ENCODE measurements at regions not wholly inside any gene's neighbourhood (a gene's known extent, or its start where the extent isn't known, plus 50 kb on each side); places are given as distances from the start of the nearest gene placed in this dataset.
A peak's percentile ranks its signal among the peaks of the same experiment; 100 is the strongest.

DNA sequence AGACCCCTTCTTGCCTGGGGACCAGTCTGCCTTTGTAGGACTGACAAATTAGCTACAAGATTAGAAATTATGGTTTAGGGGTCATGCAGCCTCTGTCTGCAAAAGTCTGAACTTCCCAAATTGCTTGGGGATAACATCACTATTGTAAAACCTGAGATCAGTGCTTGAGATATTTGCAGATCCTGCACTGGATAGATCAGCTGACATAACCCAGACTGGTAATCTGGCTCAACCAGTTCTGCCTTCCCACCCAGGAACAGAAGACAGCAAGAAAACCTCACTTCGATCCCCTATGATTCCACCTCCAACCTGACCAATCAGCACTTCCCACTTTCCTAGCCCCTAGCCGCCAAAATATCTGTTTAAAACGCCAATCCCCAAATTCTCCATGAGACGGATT lies 202.8 kb upstream of the DIAPH2 start:
- TF ChIP-seq, protein P1, sequence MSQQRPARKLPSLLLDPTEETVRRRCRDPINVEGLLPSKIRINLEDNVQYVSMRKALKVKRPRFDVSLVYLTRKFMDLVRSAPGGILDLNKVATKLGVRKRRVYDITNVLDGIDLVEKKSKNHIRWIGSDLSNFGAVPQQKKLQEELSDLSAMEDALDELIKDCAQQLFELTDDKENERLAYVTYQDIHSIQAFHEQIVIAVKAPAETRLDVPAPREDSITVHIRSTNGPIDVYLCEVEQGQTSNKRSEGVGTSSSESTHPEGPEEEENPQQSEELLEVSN (IDR thresholded peaks at IDR 0.05), result no peak
- no peak for TF ChIP-seq ATF3 (IDR thresholded peaks at IDR 0.05; ENCODE audit: insufficient read depth, low read depth, low read length)
- TF ChIP-seq BRCA1 (IDR thresholded peaks at IDR 0.05; ENCODE audit: low read depth, low read length), result no peak
- no peak for TF ChIP-seq SIN3A (conservative IDR thresholded peaks at IDR 0.05 in 1 of 2, IDR thresholded peaks at IDR 0.05 in 1 of 2; ENCODE audit: low read depth in 1 of 2, low read length in 2 of 2)
- TF ChIP-seq SAP30 (IDR thresholded peaks at IDR 0.05; ENCODE audit: insufficient read depth, insufficient replicate concordance, low read length), result no peak
- no peak for TF ChIP-seq SUZ12 (IDR thresholded peaks at IDR 0.05; ENCODE audit: low read length)
- TF ChIP-seq SRF (IDR thresholded peaks at IDR 0.05; ENCODE audit: low read depth, low read length), result no peak
- no peak for TF ChIP-seq CREB1 (IDR thresholded peaks at IDR 0.05)
- ChIA-PET CTCF (ENCODE audit: partially characterized antibody) (no interaction called here), POLR2A (ENCODE audit: partially characterized antibody) (no interaction called here)
- H2BK5ac ChIP-seq (ENCODE audit: low read depth, low read length), result no peak overlapping the region
- no peaks in the 10 kb centered on the region for H3K36me3 ChIP-seq (ENCODE audit: control insufficient read depth in 2 of 4, insufficient read depth in 4 of 4, low read length in 3 of 4)
- H3K27ac ChIP-seq (ENCODE audit: low read depth, low read length), result no peak overlapping the region
- no peak overlapping the region for H2AFZ ChIP-seq (ENCODE audit: low read length)
- H2BK120ac ChIP-seq (replicated peaks; ENCODE audit: low read depth, low read length), result no peak overlapping the region
- no peak overlapping the region for H3K4me2 ChIP-seq (ENCODE audit: insufficient read depth in 1 of 2, low read depth in 2 of 2, low read length in 2 of 2)
- 84% methylated on average over 4 of the region's 4 CpGs; no CpG with 5 or more reads in 1 of the 2 experiments for WGBS, 2 experiments (ENCODE audit: extremely low coverage in 1 of 2, insufficient coverage in 1 of 2, insufficient read length in 1 of 2, insufficient replicate concordance in 2 of 2, low coverage in 1 of 2, low lambda C conversion rate in 2 of 2, missing lambda C conversion rate in 1 of 2)
- no peak overlapping the region for H2BK12ac ChIP-seq (ENCODE audit: low read depth, low read length)
- no peak overlapping the region for H4K5ac ChIP-seq (ENCODE audit: insufficient read length, low read depth, low read length)
- H4K8ac ChIP-seq (ENCODE audit: extremely low read depth, insufficient read depth, low read length), result no peak overlapping the region
- H3K4me1 ChIP-seq (replicated peaks in 1 of 4; ENCODE audit: control insufficient read depth in 3 of 4, insufficient read depth in 4 of 4, low read length in 3 of 4), result peaks cover 0 to 8% (median 0%) of the 10 kb centered on the region in 4 experiments; a peak in 2 of 7 replicates
- H3K4ac ChIP-seq (replicated peaks; ENCODE audit: insufficient read length, low read depth, low read length), result no peak overlapping the region
- H3K27me3 ChIP-seq (replicated peaks in 1 of 4; ENCODE audit: control insufficient read depth in 3 of 4, extremely low read depth in 1 of 4, insufficient read depth in 3 of 4, low read length in 3 of 4), result no peaks in the 10 kb centered on the region
- H3K9me3 ChIP-seq (ENCODE audit: insufficient read depth in 2 of 2, low read depth in 1 of 2, low read length in 1 of 2), result peaks cover 0 to 2% of the 10 kb centered on the region in 2 experiments; a peak in 1 of 4 replicates
- no peaks in the 10 kb centered on the region for H3K79me2 ChIP-seq (ENCODE audit: control insufficient read depth in 1 of 2, insufficient read depth in 2 of 2, low read length in 2 of 2)
- FAIRE-seq, result peak; percentile 42
- no peak overlapping the region for H3K56ac ChIP-seq (replicated peaks; ENCODE audit: insufficient read length, low read depth, low read length)
- H3K23ac ChIP-seq (ENCODE audit: insufficient read length), result no peak overlapping the region
- no peak overlapping the region for H4K91ac ChIP-seq (replicated peaks; ENCODE audit: insufficient read length, low read length)
- DNase-seq (ENCODE audit: low read depth in 1 of 2, low spot score in 2 of 2), result no peak
- H3K79me1 ChIP-seq (ENCODE audit: low read depth, low read length), result no peaks in the 10 kb centered on the region
- no peak overlapping the region for H2BK15ac ChIP-seq (ENCODE audit: low read length)
- H3K18ac ChIP-seq (ENCODE audit: extremely low read depth, low read length), result no peak overlapping the region
- H3K23me2 ChIP-seq (ENCODE audit: low read depth, low read length), result no peaks in the 10 kb centered on the region
- no peak overlapping the region for H2AK5ac ChIP-seq (ENCODE audit: low read depth, low read length)
- H2BK20ac ChIP-seq (ENCODE audit: low read length), result no peak overlapping the region
- no peak overlapping the region for H3K9ac ChIP-seq (replicated peaks in 1 of 4; ENCODE audit: extremely low read depth in 1 of 4, low read depth in 3 of 4, low read length in 3 of 4)
- H3K14ac ChIP-seq (ENCODE audit: insufficient read length), result no peak overlapping the region
- no peaks in the 10 kb centered on the region for H4K20me1 ChIP-seq (replicated peaks in 1 of 2; ENCODE audit: control insufficient read depth in 1 of 2, insufficient read depth in 2 of 2, low read length in 2 of 2)
- H3K4me3 ChIP-seq (ENCODE audit: extremely low read depth in 1 of 4, insufficient read depth in 2 of 4, low read depth in 3 of 4, low read length in 4 of 4), result no peak overlapping the region
